GM21447 (cell line): ENCODE measurements at regions not wholly inside any gene's neighbourhood (a gene's known extent, or its start where the extent isn't known, plus 50 kb on each side); places are given as distances from the start of the nearest gene placed in this dataset.
A peak's percentile ranks its signal among the peaks of the same experiment; 100 is the strongest.
"Not testable (repeated sequence)": the region's sequence is repeated elsewhere in the genome, so short reads cannot be mapped to it uniquely, and the experiment has no call there.

Experiments
- ATAC-seq: cut with Tn5 transposase; IDR thresholded peaks from one replicate; pipeline ENCODE4 v1.9.1; 2021; ENCODE audit not compliant: unreplicated experiment

DNA sequence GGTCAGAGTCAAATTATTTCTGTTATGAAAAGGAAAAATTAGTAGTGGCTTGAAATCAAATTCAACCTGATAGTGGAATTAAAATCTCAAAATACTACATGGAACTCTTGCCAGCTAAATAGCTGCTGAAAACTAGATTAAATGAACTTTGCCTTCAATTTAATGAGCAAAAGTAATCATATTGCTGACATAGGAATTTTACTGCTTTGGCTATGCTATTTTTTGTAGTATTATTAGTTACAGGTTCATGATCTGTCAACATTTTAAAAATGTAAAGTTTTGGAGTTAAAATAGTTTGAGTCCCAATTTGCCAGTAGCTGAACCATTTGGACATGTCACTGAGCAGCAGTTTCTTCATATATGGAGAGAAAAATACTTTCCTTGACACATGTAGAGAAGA lies 81.4 kb downstream of the RERGL start:
- ATAC-seq = no peak

DNA sequence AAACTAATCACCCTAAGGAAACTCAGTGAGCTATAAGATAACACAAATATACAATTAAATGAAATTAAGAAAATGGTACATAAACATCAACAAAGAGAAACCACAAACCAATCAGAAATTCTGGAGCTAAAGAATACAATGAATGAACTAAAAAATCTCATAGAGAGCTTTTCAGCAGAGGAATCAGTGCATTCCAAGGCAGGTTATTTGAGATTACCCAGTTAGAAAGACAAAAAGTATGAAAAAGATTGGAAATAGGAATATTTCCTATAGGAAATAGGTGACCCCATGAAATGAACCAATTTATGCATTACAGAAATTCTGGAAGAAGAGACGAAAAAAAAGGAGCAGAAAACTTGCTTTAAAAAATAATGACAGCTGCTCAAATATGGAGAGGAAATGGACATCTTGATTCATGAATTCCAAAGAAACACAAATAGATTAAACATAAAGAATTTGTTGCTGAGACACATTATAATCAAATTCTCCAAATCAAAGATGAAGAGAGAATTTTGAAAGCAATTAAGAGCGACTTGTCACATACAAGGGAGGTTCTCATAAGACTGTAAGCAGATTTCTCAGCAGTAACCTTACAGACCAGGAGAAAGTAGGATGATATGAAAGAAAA lies 90.7 kb downstream of the RERGL start:
- ATAC-seq = no peak

DNA sequence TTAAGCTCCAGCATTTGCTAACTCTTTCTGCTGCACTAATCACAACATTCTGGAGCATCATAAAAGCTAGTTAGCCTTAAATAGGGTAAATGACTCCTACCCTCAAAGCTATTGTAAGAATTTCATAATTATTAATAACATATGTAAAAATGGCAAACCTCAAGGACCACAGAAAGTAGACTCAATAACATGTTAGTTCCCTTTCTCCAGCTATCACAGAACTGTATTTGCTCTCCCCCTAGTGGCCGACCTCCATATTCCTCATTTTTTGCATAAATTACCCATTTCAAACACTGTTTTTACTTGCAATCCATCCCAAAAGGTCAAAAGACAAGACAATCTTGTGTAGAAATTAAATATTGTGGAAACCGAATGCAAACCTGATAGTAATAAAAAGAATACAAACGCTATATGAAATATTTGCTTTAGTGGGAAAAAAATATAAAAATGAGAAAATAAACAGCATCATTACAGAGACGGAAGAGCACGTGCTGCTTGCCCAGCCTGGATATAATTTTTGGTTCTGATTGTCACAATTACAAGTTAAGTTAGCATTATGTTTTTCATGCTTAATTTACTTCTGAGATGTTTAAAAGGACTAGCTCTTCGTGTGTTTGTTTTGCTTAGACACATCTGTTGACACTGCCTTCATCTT lies 97.9 kb downstream of the RERGL start:
- ATAC-seq = peak; percentile 76

DNA sequence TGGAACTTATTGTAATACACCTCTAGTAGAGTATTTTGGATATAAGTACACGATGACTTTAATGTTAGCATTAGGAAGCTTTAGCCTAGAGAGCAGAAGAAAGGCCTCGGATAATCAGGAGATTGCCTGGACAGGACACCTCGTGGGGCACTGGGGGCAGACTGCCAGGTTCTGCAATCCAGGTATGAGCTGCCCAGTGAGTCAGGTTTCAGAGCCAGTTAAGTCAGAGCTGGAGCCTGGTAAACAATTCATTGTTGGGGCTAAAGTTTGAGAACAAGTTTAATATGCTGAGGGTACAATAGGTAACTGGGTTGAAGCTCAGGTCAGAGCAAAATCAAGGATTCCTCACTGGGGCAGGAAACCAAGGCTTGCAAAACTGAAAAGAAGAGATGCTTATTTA lies 107.4 kb downstream of the RERGL start:
- ATAC-seq = no peak

DNA sequence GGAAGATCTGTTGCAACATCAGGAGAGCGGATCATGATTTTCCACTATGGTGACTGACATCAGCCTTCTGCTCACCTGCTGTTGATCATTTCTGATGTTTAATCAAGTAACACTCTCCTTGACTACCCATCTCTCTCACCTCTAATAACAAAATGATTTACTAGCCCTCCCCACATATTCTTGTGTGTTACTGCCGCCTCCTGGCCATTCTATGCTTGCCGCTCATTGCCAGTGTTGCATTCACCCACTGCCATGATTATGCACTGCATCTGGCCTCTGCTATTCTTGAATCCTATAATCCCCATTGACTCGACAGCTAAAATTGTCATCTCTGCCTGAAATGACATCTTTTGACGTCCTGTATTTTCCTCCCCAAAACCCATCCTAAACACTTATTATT lies 113.8 kb downstream of the RERGL start:
- no peak for ATAC-seq

DNA sequence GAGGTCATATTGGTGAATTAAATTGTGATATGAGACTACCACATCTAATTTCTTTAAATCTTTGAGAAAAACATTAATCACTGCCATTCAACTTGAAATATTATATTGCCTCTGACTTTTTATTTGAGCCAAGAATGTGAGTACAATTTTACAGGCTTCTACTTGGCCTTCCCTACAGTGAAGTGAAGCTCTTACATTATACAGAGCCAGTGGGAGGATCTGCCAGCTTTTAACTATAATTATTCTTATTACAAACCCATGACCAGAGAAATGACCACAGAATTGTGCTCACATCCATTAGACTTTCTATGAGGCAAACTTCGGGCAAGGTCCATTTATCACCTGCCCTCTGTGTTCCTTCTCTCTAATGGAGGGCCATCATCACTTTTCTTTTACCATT lies 114.2 kb downstream of the RERGL start:
- no peak for ATAC-seq

DNA sequence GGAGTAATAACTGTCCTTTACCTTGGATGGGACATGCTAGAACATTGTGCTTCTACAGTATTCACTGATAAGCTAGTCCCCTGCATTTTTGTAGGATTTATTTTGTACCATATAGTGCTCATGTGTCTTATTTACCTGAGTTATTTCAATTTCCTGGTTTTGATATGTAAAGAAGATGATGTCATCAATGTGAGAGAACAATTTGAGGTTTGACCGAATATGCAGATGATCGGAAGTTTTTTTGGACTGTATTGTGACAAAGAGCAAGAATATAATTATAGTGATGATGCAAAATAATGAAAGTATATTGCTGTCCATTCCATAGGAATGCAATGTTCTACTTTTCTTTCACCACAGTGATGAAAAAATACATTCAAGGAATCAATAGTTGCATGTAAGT lies 114.8 kb downstream of the RERGL start:
- no peak for ATAC-seq

DNA sequence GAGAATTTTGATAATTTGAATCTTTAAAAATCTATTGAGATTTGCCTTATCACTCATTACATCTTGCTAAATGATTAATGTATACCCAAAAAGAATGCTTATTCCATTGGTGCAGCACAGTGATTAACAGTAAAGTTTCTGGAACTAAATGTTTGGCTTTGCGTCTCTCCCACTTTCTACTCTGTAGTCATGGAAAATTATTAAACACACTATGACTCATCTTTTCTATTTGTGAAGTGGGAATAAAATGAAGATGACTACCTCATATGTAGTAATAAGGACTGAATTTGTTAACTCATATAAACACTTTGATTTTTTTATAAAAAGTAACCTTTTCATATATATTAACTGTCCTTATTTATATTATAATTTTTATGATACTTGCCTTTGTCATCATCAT lies 118.1 kb downstream of the RERGL start:
- no peak for ATAC-seq

DNA sequence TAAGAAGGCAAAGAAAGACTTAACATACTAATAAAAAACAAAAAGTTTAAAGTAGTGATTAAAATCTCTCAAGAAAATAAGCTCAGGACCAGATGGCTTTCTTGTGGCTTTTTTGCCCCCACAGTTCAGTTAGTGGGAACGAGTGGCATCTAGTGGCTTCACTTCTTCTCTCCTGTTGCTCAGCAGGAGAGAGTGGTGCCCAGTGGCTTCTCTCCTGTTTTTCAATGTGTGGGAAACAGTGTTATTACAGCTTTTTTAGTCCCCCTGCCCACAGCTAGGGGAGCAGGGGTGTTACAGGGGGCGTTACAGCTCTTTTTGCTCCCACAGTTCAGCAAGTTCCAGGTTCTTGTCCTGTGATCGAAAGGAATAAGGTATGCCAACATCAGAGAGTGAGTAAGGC lies 135.2 kb downstream of the RERGL start:
- no peak for ATAC-seq

DNA sequence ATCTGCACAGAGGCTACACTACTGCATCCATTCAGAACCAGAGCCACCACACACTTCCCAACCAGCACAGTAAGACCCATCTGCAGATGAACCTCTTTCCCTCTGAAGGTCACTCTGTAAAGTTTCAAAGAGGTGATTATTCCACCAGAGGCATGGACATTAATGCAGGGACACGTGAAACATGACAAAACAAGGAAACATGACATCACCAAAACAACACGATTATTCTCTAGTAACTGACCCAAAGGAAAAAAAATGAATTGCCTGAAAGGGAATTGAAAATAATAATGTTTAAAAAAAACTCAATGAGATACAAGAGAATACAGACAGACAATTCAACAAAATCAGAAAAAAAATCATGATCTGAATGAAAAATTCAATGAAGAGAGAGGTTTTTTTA lies 139.1 kb downstream of the RERGL start:
- no peak for ATAC-seq

DNA sequence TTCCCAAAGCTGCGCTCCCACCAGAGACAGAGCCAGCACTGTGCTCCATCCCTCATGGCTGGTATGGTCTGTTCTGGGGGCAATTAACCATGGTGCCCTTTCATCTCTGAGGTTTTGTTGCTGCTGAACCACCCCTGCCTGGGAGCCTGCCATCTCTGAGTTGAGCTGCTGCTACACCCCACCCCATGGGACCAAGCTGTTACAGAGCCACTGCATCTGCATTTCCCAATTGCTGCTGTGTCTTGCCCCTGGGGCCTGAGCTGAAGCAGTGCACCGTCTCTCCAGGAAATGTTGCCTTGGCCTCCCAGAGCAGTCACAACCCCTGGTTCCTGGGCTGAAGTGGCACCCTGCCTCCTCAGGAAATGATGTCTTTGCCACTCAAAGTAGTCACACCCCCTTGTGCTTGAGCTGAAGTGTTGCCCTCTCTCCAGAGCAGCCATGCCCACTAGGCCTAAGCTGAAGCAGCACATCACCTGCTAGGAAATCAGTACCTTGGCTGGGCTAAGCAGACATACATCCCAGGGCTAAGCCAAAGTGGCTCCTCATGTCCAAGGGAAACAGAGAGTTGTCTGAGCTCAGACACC lies 140.3 kb downstream of the RERGL start:
- ATAC-seq = no peak

DNA sequence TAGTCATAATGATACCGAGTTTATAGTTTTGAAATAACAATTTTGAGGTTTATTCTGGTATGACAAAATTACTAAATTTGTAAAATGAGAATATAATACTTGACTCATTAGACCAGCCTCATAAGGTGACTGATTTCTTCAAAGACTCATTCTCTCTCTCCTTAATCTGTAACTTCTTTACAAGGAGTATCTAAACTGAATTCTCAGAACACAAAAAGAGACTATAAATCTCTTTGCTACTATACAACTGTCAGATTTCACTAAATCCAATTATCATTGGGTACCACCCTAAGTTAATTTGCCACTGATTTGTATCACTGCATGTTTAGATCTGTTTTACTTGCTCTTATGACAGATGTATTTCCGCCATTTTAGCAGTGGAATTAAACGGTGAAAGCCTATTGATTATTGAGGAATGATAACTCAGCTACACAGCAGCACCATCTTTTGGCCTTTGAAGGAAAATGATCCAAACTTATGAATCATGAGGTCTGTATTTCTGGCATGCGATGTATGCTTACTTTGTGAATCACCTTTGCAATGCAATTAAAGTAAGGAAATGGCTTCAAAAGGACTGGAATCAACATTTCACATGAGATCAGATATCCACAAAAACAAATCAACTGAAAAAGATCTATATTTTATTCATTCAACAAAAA lies 161.2 kb downstream of the RERGL start:
- no peak for ATAC-seq

DNA sequence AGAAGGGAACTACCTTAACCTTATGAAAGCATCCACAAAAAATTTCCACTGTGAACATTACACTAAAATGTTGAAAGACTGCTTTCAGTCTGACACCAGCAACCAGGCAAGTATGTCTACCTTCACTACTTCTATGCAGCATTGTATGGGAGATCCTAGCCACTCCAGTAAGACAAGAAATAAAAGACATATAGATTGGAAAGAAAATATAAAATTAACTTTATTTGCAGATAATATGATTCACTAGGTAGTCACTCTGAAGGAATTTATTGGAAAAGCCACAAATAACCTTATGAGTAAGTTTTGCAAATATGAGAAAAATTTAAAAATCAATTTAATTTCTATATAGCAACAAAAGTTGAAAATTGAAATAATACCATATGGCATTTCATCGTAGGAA lies 172.0 kb downstream of the RERGL start:
- ATAC-seq = no peak

DNA sequence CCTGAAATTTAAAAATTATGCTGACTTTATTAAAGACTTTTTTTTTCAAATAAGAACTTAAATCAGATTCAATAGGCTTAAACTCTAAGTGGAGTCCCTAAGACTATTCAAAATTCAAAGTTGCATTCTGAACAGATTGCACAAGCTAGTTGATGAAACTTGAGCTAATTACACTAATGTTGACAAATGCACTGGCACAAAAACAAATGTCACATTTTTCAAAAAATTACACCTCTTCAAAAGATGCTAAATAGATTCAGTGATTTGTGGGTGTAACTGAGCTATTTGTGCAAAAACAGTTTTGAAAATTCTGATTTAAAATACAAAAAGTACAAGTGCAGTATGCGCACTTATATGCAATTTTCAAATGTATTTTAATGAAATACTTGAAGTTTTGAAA lies 205.4 kb downstream of the RERGL start:
- ATAC-seq = no peak

DNA sequence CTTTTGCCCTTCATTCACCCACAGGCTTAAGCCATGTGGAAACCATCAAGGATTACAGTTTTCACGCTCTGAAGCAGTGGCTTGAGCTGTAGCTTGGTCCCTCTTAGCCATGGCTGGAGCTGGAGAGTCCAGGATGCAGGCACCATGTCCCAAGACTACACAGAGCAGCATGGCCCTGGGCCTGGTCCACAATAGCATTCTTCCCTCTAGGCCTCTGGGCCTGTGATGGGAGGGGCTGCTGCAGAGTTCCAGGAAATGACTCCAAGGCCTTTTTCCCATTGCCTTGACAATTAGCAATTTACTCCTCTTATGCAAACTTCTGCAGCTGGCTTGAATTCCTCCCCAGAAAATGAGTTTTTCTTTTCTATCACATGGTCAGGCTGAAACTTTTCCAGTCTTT lies 211.3 kb downstream of the RERGL start:
- ATAC-seq = no peak

DNA sequence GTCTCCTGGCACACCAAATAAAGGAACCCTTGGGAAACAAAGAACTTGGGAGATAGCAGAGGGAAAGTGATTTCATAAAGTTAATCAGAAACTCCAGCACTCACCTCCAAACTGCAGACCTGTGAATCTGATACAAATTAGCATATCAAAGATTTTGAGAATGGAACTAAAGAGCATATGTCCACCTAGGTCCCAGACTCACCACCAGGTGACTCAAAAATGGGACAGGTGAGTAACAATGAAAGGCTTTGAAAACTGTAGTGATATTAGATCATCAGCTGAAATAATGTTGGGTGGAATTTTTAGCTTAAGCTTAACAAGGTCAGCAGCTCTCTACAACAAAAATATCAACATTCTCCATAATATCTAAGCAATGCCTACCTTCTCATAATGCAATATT lies 214.8 kb downstream of the RERGL start:
- ATAC-seq = no peak

DNA sequence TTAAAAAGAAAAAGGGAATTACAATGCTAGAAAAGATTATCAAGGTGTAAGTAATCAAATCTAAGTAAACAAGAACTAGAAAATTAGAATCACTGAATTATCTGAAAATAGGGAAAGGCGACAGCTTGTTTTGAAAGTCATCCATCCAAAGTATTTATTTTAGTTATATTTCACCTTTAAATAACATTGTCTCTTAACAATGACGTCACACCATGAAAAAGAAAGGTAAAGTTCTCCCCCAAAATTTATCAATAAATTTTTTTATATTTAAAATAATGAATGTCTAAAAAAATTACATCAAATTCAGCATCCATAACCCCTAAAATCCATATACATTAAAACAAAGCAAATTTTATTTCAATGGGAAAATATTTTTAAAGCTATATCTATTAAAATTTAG lies 223.2 kb downstream of the RERGL start:
- ATAC-seq = no peak

DNA sequence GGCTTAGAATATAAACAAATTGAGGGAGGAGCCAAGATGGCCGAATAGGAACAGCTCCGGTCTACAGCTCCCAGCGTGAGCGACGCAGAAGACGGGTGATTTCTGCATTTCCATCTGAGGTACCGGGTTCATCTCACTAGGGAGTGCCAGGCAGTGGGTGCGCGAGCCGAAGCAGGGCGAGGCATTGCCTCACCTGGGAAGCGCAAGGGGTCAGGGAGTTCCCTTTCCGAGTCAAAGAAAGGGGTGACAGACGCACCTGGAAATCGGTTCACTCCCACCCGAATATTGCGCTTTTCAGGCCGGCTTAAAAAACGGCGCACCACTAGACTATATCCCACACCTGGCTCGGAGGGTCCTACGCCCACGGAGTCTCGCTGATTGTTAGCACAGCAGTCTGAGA lies 234.4 kb downstream of the RERGL start:
- not testable (repeated sequence) for ATAC-seq

DNA sequence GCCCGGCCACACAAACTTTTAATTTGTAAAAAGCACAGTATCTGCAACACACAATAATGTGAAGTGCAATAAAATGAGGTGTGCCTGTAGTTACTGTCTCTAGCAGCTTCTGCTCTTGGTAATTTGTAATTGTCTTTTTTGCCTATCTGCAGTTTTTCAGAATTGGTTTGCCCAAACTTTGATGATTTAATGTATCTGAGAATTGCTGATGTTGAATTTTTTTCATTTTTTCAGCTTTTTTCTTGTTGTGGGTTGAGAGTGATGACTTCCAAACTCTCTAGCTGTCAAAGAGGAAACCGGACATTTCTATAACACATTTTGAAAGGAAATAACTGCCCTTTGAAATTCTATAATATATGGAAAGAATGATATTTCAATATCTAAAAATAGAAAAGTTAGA lies 236.9 kb downstream of the RERGL start:
- no peak for ATAC-seq

DNA sequence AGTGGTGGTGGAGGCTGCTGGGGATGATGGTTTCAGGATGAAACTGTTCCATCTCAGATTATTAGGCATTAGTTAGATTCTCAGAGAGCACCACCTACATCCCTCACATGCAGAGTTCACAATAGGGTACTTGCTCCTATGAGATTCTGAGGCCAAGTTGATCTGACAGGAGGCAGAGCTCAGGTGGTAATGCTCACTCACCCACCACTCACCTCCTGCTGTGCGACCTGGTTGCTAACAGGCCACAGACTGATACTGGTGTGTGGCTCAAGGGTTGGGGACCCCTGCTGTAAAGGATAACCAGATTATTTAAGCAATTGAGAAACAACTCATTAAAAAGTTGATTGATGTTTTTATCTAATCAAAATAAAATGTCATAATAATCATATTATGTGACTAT lies 248.5 kb downstream of the RERGL start:
- no peak for ATAC-seq

DNA sequence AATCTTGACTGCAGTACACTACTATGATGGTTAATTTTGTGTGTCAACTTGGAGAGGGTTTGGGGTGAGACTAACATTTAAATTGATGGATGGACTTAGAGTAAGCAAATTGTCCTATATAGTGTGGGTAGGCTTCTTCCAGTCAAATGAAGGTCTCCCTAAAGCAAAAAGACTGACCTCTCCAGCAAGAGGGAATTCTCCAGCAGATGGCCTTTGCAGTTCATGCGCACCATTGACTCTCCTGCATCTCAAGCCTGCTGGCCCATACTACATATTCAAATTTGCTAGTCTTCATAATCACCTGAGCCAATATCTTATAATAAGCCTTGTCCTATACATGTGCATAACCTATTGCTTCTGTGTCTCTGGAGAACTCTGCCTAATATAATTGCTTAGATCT lies 260.2 kb downstream of the RERGL start:
- ATAC-seq = no peak

DNA sequence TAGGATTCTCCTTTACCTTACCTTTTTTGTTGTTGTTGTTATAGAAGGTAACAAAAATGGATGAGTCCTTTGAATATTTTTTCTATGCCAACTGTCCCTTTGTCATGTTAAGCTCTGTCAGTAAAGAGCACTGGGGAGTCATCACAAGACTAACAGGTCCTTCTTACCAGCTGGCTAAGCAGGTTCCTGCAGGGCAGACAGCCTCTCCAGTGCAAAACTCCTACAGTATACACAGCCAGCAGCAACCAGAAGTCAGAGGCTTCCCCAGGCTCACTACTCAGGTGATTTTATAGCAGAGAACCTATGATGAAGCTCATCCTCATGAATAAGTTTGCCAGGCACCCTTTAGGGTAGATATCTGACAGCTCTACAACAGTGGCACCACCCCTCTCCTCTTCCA lies 271.1 kb downstream of the RERGL start:
- no peak for ATAC-seq
